Breast epithelium (tissue), 3 donors: ENCODE measurements at regions not wholly inside any gene's neighbourhood (a gene's known extent, or its start where the extent isn't known, plus 50 kb on each side); places are given as distances from the start of the nearest gene placed in this dataset.

Experiments
- CTCF ChIP-seq, 3 donors: fragments of 450-650 bp; IDR thresholded peaks; one replicate each; pipeline ENCODE4 v1.5.1; 2016 to 2017; ENCODE audit warnings: antibody characterized with exemption in 3 of 3, mild to moderate bottlenecking in 3 of 3, moderate library complexity in 3 of 3
- POLR2A ChIP-seq: fragments of 450-650 bp; IDR thresholded peaks from one replicate; pipeline ENCODE4 v1.6.1; 2016; ENCODE audit warnings: antibody characterized with exemption, mild to moderate bottlenecking, moderate library complexity

- TF ChIP-seq CTCF (IDR thresholded peaks at IDR 0.05) (no peak), POLR2A (no peak)
Measured at GRCh38 chr2:67923696-67924095, 139.1 kb downstream of the C1D start.
